ENCODE measurements at regions not wholly inside any gene's neighbourhood (a gene's known extent, or its start where the extent isn't known, plus 50 kb on each side); places are given as distances from the start of the nearest gene placed in this dataset.

DNA sequence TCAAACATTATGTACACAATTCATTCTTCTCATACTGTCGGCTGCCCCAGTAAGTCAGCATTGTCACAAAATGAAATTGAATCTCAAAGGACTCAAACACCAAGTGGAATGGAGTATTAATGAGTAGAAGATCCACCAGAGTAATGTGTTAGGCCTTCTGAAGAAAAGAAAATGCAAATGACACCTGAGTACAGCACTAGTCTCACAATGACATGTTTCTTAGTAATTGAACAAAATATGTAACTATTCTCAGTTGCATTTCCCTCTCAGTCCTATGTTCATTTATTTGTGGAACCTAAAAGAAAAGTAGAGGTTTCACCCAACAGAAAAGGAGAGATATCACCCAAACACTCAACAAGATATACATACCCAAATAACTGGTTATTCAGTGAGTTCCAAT lies 283.9 kb upstream of the THBS1 start:
- DNase-seq, result no peak

DNA sequence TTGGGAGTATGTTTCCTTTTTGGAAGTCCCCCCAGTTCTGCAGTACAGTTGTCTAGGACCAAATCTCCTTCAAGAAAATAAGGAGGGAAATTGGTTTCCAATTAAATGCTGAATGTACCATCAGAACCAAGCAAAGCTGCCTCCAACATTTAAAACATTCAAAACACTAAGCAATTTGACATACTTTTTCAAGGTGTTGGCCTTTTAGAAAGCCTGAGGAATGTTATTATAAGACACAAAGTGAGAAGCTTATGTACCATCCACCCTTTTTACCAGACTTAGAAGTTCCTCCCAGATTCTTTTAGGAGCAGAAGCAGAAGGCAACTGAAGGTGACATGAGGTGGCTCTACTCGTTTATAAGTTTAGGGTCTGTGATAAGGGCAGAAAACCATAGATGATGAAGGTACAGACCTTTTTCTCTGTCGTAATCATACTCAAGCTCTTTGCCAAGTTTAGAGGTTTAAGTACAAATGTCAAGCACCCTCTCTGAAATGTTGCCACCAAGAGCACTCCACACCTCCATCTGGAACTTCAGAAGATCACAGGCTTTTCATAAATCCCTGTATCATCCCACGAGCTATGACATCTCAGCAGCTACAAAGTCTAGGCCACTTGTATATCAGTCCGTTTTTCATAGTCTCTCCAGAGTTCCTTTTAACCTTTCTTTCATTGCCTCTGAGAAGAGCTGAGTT lies 282.5 kb upstream of the THBS1 start:
- DNase-seq, result no peak

DNA sequence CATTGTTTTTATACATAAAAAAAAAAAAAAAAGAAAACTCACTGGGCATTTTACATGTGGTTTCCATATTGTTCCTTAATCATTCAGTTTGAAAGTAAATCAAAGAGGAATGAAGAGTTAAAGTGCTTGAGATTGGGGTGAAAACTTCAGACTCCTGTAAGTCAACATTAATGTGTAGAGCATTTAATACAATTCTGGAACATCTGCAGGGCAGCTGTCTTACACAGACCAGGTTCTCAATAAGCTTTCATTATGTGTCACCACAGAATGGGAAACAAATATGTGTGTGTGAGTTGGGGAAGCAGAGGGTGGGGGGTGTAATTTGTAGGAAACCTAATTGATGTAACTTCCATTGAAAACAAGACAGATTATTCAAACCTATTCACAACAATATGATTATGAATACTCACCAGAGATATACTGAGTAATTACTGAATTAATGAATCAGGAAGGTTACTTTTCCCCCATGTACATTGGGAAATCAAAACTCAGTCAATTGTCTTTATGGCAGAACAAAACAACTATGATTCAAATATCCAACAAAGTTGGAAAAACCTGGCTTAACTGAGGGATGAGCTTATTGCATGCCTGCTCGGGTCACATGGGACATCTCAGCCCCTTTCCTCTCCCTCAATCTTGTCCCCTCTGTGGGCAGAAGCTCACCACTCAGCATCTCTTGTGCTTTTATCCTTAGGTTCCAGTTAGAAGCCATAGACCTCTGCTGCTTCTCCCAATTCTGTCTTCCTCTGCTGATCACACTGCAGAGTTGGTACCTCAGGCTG lies 281.2 kb upstream of the THBS1 start:
- DNase-seq, result no peak

DNA sequence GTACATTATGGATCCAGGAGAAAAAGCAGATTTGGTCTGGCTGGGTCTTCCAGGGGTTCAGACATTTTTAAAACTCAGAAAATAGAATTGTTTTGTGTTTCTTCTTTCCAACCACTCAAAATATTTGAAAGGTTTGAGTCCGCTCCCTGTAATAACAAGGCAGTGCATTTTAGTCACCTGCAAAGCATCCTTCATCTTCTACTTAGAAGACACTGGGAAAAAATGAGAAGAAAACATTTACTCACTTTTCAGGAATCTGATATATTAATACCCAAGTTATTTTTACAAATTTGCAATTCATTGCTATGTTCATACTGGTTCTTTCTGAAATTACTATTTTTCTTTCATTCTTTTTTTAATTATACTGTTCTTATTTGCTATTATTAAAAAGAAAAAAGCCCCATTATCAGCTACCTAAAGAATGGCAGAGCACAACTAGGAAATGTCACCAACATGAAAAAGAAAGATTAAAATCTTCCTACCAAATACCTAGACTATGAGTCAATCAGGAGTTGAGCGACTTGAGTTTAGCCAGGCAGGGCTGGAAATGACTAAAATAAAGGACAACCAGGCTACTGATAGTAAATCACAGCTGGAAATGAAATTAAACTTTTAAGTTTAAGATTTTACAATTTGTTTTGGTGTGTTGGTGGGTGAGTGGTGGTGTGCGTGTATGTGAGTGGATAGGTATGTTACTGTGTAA lies 280.3 kb upstream of the THBS1 start:
- no peak for DNase-seq

DNA sequence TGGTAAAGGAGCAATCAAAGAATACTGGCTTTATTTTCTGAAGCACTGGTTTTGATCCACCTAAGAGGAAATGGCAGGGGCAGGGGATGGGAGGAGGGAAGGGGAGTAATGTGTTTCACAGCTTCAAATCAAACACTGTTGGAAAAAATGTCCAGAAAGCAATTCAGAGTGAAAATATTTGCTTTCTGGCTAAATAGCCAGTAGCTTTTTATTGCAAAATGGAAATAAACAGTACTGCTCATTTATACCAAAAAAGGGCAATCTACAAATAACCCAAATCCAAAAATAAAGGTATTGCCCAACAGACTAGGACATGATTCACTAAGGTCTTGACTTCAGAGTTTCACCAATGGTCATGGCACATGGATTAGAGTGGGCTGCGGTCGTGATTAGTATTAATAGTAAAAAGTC lies 279.3 kb upstream of the THBS1 start:
- no peak for DNase-seq

DNA sequence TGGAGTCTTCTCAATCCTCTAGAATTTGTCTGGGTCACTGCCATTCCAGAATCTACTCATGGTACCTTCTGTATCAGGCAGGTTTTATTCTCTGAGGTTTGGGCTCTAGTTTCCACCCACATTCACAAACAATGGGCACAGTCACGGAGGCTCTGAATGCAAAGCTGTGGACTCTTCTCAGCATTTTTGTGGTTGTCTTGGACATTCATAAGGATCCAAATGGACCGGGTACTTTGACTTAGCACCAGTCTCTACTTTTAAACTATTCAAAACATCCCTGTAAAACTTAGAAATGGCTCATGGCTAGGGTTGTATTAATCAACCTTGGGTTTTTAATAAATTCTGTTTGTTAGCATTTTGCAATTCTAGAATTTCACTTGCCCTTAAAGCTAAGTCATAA lies 277.9 kb upstream of the THBS1 start:
- DNase-seq, result no peak

DNA sequence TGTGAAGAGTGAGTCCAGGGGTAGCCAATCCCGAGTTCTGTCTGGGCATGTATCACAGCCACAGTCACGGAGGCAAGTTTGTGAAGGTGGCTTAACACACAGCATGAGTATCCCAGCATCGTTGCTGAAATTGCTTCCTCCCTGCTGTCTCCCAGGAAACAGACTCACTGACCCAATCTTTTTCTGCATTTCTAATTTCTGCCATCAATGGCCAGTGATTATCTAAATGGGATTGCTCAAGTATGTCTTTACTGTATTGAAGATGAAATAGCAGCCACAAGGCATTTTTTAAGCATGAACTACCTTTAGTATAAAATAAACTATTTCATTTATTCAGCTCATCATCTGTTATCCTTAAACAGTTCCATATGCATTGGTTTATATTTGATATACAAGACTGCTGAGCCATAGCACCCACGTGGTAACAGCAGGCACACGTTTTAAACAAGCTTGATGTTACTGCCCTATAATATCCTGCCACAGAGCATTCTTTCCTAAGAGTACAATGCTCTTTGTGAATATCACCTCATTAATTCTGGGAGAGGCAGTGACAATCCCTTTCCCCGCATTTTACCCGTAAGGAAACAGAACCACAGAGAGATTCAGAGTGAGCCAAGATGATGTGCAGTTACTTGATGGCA lies 276.6 kb upstream of the THBS1 start:
- DNase-seq, result peak in 3 of 56 donors; percentile 0 to 3 (median 1)

DNA sequence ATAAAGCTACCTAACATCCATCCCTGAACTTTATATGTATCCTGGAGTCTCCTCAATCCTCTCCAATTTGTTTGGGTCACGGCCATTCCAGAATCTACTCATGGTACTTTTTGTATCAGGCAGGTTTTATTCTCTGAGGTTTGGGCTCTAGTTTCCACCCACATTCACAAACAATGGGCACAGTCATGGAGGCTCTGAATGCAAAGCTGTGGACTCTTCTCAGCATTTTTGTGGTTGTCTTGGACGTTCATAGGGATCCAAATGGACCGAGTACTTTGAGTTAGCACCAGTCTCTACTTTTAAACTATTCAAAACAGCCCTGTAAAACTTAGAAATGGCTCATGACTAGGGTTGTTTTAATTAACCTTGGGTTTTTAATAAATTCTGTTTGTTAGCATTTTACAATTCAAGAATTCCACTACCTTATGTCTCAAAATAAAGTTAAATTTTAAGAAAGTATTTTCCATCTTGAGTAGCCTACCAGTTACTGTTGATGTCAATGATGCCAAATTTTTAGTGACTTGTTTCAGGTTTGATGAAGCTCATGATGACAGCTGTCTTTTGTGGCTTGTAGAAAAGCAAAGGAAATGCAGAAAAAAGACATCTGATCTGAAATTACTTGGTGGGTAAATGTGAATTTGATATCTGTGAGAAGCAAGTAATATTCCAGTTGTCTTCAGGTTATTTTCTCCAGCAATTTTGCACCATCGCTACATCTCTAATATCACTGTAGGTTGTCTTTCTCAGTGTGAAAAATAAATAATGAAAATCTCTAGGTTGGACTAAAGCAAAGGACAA lies 275.7 kb upstream of the THBS1 start:
- no peak for DNase-seq

DNA sequence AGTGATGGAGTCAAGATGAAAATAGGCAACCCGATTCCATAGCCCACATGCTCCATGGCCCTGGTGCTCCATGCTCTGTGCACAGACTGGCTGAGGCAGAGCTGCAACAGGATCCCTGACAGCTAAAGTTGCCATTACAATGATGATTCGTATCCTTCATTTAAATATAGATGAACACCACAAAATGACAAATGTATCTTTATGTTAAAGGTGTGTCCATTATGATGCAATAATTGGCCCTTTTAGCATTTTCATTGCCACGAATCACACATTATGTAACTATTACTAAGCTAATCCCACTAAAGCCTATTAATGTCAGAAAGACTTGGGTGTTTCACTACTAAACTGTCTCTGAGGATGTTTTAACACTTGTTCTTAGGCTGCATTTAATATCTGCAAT lies 270.2 kb upstream of the THBS1 start:
- no peak for DNase-seq

DNA sequence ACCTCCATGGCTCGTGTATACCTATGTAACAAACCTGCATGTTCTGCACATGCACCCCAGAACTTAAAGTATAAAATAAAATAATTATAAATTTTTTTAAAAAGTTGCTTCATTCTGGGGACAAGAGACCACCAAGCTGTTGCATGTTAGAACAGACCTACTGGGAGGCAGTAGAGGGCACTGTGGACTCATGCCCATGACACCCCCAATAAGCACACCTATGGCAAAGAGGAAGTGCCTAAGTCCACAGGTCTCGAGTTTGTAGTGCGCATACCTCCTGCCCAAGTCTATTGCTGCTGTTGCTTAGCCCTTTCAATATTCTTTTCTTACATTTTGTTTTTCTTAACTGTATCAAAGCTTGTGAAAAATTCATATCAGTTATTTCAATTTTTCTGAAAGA lies 267.9 kb upstream of the THBS1 start:
- no peak for DNase-seq

DNA sequence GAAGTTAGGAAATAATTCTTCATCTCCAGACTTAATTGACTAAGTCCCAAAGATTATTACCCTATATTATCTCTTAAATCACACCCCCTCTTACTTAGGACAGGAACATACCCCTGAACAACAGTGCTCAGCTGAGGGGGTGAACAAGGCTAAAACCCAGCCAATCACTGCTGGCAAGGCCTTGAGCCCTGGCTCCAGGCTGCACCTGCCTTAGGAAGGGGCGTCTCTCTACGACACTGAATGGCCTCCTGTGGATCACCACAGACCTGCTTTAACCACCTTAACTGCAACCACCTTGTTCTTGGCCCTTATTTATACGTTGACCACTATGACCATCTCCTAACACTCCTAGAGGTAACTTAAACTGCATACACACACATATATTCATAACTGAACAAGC lies 267.4 kb upstream of the THBS1 start:
- DNase-seq, result no peak

DNA sequence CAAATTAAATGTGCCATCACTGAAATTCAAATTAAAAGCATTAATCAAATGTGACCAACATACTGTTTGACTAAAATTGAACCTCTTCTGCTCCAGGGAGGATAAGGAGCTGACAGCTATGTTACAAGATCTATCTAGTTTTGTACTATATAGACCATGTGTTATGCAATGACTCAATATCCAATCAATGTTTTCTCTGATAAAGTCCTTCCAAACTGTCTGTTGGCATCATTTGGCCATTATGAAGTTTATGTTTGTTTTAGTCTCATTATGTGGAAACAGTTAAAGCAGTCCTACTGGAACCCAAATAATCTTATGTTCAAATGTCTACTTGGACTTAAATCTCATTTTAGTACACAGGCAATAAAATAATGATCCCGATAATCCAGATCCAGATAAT lies 267.0 kb upstream of the THBS1 start:
- no peak for DNase-seq

DNA sequence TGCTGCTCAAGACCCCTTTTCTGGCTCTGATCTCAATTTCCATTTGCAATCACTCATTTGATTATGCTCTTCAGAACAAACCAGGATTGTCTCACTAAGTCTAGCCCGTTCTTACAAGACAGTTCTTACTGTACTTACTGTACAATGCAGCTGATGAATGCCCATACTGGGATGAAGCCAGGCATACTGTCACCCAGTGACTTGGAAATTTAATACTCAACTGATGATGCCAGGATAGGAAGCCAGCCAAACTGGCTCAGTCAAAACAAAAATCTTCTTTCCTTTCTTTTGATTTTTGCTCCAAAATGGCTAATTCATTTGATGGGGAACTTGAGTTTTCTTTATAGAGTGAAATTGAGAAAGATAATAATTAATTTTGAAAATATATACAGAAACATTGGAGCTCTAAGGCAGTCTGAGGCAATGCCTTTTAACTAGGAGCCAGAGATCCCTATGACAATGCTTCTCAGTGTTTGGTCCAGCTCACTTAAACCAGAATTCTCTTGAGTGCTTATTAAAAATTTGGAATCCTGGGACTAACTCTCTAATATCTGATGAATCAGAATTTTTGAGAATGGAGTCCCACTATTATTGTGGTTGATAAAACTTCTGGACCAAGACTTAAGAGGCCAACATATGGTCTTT lies 265.6 kb upstream of the THBS1 start:
- DNase-seq, result no peak

DNA sequence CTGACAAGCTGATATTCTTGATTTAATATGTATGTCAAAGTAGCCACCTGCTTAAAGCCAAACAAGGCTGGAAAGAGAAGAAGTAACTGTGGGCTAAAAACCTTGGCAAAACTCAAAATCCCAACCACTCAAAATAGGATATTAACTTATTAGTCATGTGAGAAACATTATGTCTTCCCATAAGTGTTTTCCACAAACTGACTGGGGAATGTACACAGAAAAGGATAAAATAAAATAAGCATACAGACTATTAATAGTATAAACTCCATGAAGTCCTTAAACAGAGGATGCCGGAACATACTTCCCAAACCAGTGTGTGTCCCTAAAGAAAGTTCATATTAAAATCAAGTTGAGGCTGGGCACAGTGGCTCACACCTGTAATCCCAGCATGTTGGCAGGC lies 263.7 kb upstream of the THBS1 start:
- no peak for DNase-seq

DNA sequence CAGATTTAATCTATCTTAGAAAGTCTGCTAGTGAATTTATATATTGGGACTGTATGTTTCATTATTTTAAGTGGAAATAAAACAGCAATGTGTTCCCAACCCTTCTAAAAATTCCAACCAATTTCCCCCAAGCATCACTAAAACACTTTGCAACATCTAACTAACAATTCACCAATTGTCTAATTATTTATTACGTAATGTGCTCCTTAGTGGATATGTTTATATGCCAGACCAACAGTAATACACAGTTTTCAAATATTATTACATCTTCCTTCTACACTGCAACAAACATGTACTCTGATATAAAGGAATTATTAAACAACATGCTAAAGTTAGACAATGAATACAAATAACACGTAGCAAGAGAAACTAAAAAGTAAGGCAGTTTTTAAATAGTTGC lies 262.6 kb upstream of the THBS1 start:
- no peak for DNase-seq

DNA sequence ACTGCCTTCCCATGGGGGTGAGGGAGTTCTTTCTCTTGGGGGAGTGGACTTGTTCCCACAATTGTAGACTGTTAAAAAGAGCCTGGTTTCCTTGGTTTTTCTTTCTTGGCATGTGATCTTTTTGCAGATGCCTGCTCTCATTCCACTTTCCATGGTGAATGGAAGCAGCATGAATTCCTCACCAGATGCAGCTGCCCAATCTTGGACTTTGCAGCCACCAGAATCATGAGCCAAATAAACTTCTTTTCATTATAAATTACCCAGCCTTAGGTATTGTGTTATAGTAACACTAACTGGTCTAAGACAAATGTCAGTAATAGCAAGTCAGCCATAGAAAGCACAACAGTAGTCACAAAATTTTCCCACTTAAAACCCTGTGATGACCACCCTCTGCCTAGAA lies 260.5 kb upstream of the THBS1 start:
- DNase-seq, result no peak

DNA sequence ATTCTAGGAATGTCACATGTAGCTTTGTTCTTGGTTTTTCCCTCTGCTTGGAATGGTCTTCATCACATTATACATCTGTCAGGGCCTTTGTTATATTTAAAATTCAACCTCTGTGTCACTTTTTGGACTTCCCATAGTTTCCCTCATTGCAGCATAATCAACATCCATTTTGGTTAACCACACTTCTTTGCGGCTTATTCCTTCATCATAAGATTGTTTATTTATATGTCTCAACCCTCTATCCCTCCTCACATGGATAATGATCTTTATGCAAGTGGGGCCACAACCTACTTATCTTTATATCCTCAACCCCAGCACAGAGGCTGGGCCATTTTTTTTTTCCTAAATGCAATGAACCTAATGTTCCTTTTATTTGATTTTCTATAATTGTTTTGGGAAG lies 260.0 kb upstream of the THBS1 start:
- no peak for DNase-seq

DNA sequence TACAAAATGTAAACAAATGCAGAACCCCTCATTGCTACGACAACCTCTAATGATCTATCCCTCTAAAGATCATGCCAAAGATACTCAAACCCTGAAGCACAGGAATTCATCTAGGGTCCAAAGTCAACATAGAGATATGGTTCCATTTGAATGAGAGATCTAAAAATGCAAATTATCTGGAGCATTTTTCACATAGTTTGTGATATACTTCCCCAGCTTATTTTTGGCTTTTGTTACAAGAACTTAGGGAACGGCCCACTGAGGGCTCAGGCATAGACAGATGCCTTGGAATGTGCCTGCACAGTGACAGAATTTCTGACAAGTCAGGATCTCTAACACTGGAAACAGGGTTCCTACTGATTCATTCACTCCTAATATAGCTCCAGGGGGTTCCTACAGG lies 258.9 kb upstream of the THBS1 start:
- no peak for DNase-seq

DNA sequence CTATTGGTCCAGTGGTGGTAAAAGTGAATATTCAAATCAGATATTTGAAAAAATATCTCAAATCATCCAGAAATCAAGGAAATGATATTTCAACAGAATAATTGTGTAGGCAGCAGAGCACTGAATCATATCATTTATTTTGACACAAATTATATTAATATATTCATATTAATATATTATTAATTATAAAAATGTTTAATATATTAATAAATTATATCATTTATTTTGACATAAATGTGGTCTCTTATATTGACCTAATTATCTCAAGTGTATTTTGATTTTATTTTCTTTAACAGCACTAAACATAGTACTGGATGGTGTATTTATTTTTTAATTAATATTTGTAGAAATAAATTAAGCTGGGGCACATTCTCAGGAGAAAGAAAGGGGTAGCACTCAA lies 257.7 kb upstream of the THBS1 start:
- no peak for DNase-seq

DNA sequence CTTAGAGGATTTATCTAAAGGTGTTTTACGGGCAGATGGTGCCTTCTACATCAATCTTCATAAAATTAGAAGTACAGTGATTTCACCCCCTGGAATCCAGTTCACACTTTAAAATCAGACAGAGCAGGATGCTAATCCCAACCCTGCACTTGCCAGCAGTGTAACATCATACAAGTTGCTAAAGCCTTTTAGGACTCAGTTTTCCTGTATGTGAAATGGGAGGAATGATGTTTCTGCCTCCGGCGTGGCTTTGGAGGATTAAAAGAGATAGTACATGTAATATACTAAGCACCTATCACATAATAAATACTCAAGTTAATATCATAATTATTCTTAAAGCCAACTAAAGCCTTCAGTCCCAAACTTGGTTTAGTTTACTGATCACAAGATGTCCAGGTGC lies 257.2 kb upstream of the THBS1 start:
- no peak for DNase-seq

All from amygdala (tissue), 56 donors.